SK-N-SH (cell line): ENCODE measurements at regions not wholly inside any gene's neighbourhood (a gene's known extent, or its start where the extent isn't known, plus 50 kb on each side); places are given as distances from the start of the nearest gene placed in this dataset.

Source experiments
- CHD2 ChIP-seq: fragments of 150-350 bp; IDR thresholded peaks from 2 replicates; pipeline ENCODE4 v1.6.1; 2018; ENCODE audit warnings: low read length; ENCODE audit not compliant: partially characterized antibody
- CTCF ChIP-seq: fragments of 200-600 bp; sonication (generic); IDR thresholded peaks from 2 replicates; pipeline ENCODE4 v1.6.1; 2017; ENCODE audit warnings: antibody characterized with exemption, mild to moderate bottlenecking, moderate library complexity
- FOSL2 ChIP-seq: IDR thresholded peaks from 2 replicates; pipeline ENCODE4 v1.4.0; 2012; ENCODE audit warnings: low read depth, mild to moderate bottlenecking, moderate library complexity, borderline replicate concordance
- JUND ChIP-seq: IDR thresholded peaks from 2 replicates; pipeline ENCODE4 v1.4.0; 2012
- MAX ChIP-seq: IDR thresholded peaks from 2 replicates; pipeline ENCODE4 v1.4.0; 2012; ENCODE audit warnings: low read depth
- POLR2AphosphoS5 ChIP-seq: IDR thresholded peaks from 2 replicates; pipeline ENCODE4 v1.6.1; 2012; ENCODE audit warnings: low read depth, low read length
- RAD21 ChIP-seq: IDR thresholded peaks from 2 replicates; pipeline ENCODE4 v1.6.1; 2012; ENCODE audit warnings: mild to moderate bottlenecking, low read length
- RFX5 ChIP-seq: IDR thresholded peaks from 2 replicates; pipeline ENCODE4 v1.6.1; 2012; ENCODE audit warnings: mild to moderate bottlenecking, improper control_type of control experiment, low read length
- TAF1 ChIP-seq: IDR thresholded peaks from 2 replicates; pipeline ENCODE4 v1.6.1; 2012; ENCODE audit warnings: low read depth, mild to moderate bottlenecking, low read length, moderate library complexity, borderline replicate concordance
- TCF12 ChIP-seq: IDR thresholded peaks from 2 replicates; pipeline ENCODE4 v1.4.0; 2012
- USF1 ChIP-seq: IDR thresholded peaks from 2 replicates; pipeline ENCODE4 v1.4.0; 2012; ENCODE audit warnings: low read depth, borderline replicate concordance

- no peak for TF ChIP-seq CHD2
- TF ChIP-seq MAX = no peak
- no peak for TF ChIP-seq CTCF
- TF ChIP-seq USF1 = no peak
- TF ChIP-seq POLR2AphosphoS5 = no peak
- no peak for TF ChIP-seq TAF1
- no peak for TF ChIP-seq RAD21
- TF ChIP-seq TCF12 = no peak
- TF ChIP-seq JUND = no peak
- no peak for TF ChIP-seq RFX5
- TF ChIP-seq FOSL2 = no peak
These were observed 259.5 kb downstream of the RCHY1 start for GRCh38 chr4:75254745-75255144.
